ENCODE measurements at regions not wholly inside any gene's neighbourhood (a gene's known extent, or its start where the extent isn't known, plus 50 kb on each side); places are given as distances from the start of the nearest gene placed in this dataset.

DNA sequence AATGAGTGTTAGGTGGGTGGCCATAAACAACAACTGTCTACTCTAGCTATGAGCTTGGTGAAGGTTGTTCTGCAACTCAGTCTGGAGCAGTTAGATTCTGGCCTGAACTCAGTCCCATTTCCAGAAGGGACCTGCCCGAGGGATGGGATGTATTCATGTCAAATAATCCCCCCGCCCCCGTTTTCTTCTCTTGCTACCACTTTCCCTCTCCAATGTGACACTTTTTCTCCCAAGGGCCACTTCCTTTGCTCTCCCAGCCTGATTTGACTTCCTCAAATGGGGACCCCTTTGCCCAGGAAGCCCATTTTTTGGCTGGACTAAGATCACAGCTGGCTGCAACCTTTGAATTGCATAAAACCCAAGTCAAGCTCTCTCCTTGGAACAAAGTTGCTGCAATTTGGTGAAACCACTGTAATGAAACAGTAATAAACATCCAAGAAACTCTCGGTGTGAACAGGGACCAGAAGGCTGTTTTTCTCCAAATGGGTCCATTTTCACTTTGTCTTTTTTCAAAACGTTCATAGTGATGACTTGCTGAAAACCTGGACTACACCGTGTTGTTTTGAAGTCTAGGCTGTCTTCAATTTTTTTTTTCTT lies 137.2 kb upstream of the GSC start:
- no peak for TF ChIP-seq ZFP3 (CRISPR knock-in tag; IDR thresholded peaks at IDR 0.05)
- TF ChIP-seq TSHZ2 (CRISPR knock-in tag; IDR thresholded peaks at IDR 0.05), result no peak
- TF ChIP-seq RARB (CRISPR knock-in tag; IDR thresholded peaks at IDR 0.05), result no peak
- no peak for TF ChIP-seq TOX (CRISPR knock-in tag; IDR thresholded peaks at IDR 0.05; ENCODE audit: borderline replicate concordance)
- no peak for TF ChIP-seq GLIS3 (CRISPR knock-in tag; IDR thresholded peaks at IDR 0.05)
- TF ChIP-seq ARNTL (CRISPR knock-in tag; IDR thresholded peaks at IDR 0.05; ENCODE audit: borderline replicate concordance, low read depth), result no peak
- no peak for TF ChIP-seq BACH2 (CRISPR knock-in tag; IDR thresholded peaks at IDR 0.05; ENCODE audit: borderline replicate concordance)
- no peak for TF ChIP-seq ESRRG (CRISPR knock-in tag; IDR thresholded peaks at IDR 0.05)
- no peak for TF ChIP-seq ISL1 (CRISPR knock-in tag; IDR thresholded peaks at IDR 0.05)
- no peak for TF ChIP-seq OSR1 (CRISPR knock-in tag; IDR thresholded peaks at IDR 0.05)
- no peak; the same call in 2 of the 3 replicates for ATAC-seq

DNA sequence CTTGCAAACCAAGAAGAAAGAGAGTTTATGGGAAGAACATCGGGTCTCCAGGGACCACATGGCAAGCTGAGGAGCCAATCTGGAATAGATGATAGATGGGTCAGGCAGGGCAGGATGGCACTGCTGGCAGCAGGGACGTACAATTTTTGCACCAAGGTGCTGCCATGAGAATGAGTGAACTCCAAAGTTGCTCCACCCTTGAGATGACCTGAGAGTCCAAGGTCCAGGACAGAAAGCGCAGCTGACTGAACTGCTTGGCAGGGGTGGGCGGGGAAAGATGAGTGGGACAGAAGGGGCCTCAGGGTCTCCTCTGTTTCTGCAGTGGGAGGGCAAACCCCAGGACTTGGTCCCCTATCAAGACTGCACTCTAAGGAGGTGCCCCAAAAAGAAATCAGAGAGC lies 136.7 kb upstream of the GSC start:
- ATAC-seq, result no peak
- TF ChIP-seq ZFP30 (CRISPR knock-in tag; IDR thresholded peaks at IDR 0.05) (no peak), ZNF565 (CRISPR knock-in tag; conservative IDR thresholded peaks at IDR 0.05; ENCODE audit: low read depth) (no peak)

GRCh38 chr14:94904636-94905035 lies 134.7 kb upstream of the GSC start:
- TF ChIP-seq ZNF8 (CRISPR knock-in tag; IDR thresholded peaks at IDR 0.05) (no peak), ZFP30 (CRISPR knock-in tag; IDR thresholded peaks at IDR 0.05) (peak; percentile 60)
- ATAC-seq, result peak; percentile 64; the same call in 2 of the 3 replicates

DNA sequence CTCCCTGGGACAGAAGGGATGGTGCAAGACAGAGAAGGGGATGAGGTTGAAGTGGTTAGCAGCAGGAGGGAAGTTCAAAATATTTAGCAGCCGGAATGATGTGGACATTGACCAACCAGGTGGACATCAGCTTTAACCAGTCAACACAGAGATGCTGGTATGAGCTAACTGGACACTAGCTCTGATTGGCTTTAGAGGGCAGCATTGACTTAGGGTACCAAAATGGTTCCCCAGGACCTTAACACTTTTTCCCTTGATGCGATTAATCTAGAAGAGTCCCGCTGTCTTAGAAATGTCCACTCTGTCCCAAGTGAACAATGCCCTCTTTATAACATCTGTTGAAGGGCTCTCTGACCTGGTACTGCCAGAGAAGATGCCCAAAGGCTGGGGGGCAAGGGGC lies 134.0 kb upstream of the GSC start:
- ATAC-seq, result no peak
- TF ChIP-seq ZNF70 (CRISPR knock-in tag; IDR thresholded peaks at IDR 0.05) (no peak), PATZ1 (CRISPR knock-in tag; IDR thresholded peaks at IDR 0.05; ENCODE audit: borderline replicate concordance) (no peak), ESRRG (CRISPR knock-in tag; IDR thresholded peaks at IDR 0.05) (no peak), CREB5 (CRISPR knock-in tag; IDR thresholded peaks at IDR 0.05; ENCODE audit: low read depth) (no peak), ISL1 (CRISPR knock-in tag; IDR thresholded peaks at IDR 0.05) (no peak), OSR1 (CRISPR knock-in tag; IDR thresholded peaks at IDR 0.05) (no peak), PPARA (CRISPR knock-in tag; IDR thresholded peaks at IDR 0.05; ENCODE audit: borderline replicate concordance) (no peak), ZFP3 (CRISPR knock-in tag; IDR thresholded peaks at IDR 0.05) (no peak), TOX (CRISPR knock-in tag; IDR thresholded peaks at IDR 0.05; ENCODE audit: borderline replicate concordance) (no peak), ZNF8 (CRISPR knock-in tag; IDR thresholded peaks at IDR 0.05) (no peak), ARNTL (CRISPR knock-in tag; IDR thresholded peaks at IDR 0.05; ENCODE audit: borderline replicate concordance, low read depth) (no peak), ZFP30 (CRISPR knock-in tag; IDR thresholded peaks at IDR 0.05) (no peak), ZC3H10 (CRISPR knock-in tag; IDR thresholded peaks at IDR 0.05) (no peak), GLIS3 (CRISPR knock-in tag; IDR thresholded peaks at IDR 0.05) (no peak), RARB (CRISPR knock-in tag; IDR thresholded peaks at IDR 0.05) (no peak), CSDC2 (CRISPR knock-in tag; IDR thresholded peaks at IDR 0.05) (no peak), TSHZ2 (CRISPR knock-in tag; IDR thresholded peaks at IDR 0.05) (no peak)
- TF ChIP-seq, protein P1, sequence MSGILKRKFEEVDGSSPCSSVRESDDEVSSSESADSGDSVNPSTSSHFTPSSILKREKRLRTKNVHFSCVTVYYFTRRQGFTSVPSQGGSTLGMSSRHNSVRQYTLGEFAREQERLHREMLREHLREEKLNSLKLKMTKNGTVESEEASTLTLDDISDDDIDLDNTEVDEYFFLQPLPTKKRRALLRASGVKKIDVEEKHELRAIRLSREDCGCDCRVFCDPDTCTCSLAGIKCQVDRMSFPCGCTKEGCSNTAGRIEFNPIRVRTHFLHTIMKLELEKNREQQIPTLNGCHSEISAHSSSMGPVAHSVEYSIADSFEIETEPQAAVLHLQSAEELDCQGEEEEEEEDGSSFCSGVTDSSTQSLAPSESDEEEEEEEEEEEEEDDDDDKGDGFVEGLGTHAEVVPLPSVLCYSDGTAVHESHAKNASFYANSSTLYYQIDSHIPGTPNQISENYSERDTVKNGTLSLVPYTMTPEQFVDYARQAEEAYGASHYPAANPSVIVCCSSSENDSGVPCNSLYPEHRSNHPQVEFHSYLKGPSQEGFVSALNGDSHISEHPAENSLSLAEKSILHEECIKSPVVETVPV (CRISPR knock-in tag; IDR thresholded peaks at IDR 0.05), result no peak
- TF ChIP-seq, protein P2, sequence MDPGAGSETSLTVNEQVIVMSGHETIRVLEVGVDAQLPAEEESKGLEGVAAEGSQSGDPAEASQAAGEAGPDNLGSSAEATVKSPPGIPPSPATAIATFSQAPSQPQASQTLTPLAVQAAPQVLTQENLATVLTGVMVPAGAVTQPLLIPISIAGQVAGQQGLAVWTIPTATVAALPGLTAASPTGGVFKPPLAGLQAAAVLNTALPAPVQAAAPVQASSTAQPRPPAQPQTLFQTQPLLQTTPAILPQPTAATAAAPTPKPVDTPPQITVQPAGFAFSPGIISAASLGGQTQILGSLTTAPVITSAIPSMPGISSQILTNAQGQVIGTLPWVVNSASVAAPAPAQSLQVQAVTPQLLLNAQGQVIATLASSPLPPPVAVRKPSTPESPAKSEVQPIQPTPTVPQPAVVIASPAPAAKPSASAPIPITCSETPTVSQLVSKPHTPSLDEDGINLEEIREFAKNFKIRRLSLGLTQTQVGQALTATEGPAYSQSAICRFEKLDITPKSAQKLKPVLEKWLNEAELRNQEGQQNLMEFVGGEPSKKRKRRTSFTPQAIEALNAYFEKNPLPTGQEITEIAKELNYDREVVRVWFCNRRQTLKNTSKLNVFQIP (CRISPR knock-in tag; IDR thresholded peaks at IDR 0.05; ENCODE audit: borderline replicate concordance, low read depth), result no peak
